Lower leg skin (tissue), 3 donors: ENCODE measurements at regions not wholly inside any gene's neighbourhood (a gene's known extent, or its start where the extent isn't known, plus 50 kb on each side); places are given as distances from the start of the nearest gene placed in this dataset.

ENCODE experiments used
- POLR2A ChIP-seq, 2 donors: fragments of 450-650 bp; IDR thresholded peaks; one replicate each; pipeline ENCODE4 v1.6.1; 2016 to 2017; ENCODE audit warnings: antibody characterized with exemption in 2 of 2, mild to moderate bottlenecking in 1 of 2, moderate library complexity in 1 of 2
- TF ChIP-seq, protein P1 (sequence below), 3 donors: fragments of 450-650 bp; IDR thresholded peaks; one replicate each; pipeline ENCODE4 v1.5.1; 2016; ENCODE audit warnings: antibody characterized with exemption in 3 of 3, mild to moderate bottlenecking in 3 of 3, moderate library complexity in 2 of 3

DNA sequence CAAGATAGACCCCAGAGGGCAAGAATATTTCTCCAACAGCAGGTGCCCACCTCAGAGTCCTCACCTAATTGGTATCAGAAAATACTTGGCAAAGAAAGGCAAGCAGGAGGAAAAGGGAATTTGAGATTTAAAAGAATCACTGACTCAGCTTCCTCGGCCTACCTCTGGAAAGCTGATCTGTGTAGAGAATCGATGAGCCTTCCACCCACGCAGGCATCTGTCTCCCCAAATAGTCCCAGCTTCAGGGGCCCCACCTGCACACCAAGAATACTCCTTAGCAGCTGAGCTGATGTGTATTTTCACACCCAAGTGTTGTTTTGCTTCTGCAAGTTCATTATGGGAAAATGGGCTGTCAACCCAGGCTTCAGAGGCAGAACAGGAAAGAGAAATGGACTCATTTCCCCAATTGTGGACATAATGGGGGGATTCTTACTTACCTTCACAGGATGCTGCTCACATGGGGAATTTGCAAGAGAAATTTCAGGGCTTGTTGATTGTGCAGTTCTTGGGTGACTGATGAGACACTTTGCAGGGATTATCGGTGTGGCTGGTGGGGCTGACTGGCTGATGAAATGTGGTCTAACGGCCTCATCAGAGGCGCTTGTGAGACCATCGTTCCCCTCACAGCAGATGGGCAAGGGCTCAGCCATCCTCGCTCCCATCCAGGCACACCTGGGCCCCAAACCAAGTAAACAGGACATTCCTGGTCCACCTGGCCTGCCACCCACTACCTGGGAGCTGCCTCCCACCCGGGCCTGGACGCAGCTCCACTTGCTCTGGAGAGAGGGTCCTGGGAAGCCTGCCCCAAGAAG is 436.3 kb downstream of the PTPRU start:
- TF ChIP-seq, protein P1, sequence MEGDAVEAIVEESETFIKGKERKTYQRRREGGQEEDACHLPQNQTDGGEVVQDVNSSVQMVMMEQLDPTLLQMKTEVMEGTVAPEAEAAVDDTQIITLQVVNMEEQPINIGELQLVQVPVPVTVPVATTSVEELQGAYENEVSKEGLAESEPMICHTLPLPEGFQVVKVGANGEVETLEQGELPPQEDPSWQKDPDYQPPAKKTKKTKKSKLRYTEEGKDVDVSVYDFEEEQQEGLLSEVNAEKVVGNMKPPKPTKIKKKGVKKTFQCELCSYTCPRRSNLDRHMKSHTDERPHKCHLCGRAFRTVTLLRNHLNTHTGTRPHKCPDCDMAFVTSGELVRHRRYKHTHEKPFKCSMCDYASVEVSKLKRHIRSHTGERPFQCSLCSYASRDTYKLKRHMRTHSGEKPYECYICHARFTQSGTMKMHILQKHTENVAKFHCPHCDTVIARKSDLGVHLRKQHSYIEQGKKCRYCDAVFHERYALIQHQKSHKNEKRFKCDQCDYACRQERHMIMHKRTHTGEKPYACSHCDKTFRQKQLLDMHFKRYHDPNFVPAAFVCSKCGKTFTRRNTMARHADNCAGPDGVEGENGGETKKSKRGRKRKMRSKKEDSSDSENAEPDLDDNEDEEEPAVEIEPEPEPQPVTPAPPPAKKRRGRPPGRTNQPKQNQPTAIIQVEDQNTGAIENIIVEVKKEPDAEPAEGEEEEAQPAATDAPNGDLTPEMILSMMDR (IDR thresholded peaks at IDR 0.05) = no peak
- no peak for TF ChIP-seq POLR2A (IDR thresholded peaks at IDR 0.05)
